Spleen (tissue), 11 donors: ENCODE measurements at regions not wholly inside any gene's neighbourhood (a gene's known extent, or its start where the extent isn't known, plus 50 kb on each side); places are given as distances from the start of the nearest gene placed in this dataset.

ENCODE experiments used
- DNase-seq: peaks from one replicate; pipeline ENCODE4 v3.0.0-alpha.2; 2020
- H3K27ac ChIP-seq, 8 donors: fragments of 200-600 bp; sonication (generic) in 7 of 8; 1 replicate in 4 of 8; 2 replicates in 4 of 8; pipeline versions ENCODE4 v1.5.0 to v1.8.0; 2016 to 2021; ENCODE audit warnings: inconsistent platforms in 4 of 8, mild to moderate bottlenecking in 4 of 8, moderate library complexity in 1 of 8
- H3K27me3 ChIP-seq, 7 donors: fragments of 200-600 bp; sonication (generic) in 6 of 7; replicated peaks in 1 of 7; 1 replicate in 4 of 7; 2 replicates in 3 of 7; pipeline versions ENCODE4 v1.5.0 to v1.8.0; 2016 to 2021; ENCODE audit warnings: inconsistent platforms in 3 of 7, mild to moderate bottlenecking in 1 of 7
- H3K36me3 ChIP-seq, 6 donors: fragments of 200-600 bp; sonication (generic) in 5 of 6; 1 replicate in 4 of 6; 2 replicates in 2 of 6; pipeline versions ENCODE4 v1.5.0 to v1.8.0; 2016 to 2021; ENCODE audit warnings: inconsistent platforms in 2 of 6
- H3K4me1 ChIP-seq, 6 donors: fragments of 200-600 bp; sonication (generic) in 5 of 6; 1 replicate in 3 of 6; 2 replicates in 3 of 6; pipeline versions ENCODE4 v1.5.0 to v1.8.0; 2016 to 2021; ENCODE audit warnings: inconsistent platforms in 3 of 6
- H3K4me3 ChIP-seq, 8 donors: fragments of 200-600 bp; sonication (generic) in 7 of 8; 1 replicate in 4 of 8; 2 replicates in 4 of 8; pipeline versions ENCODE4 v1.5.0 to v1.8.0; 2016 to 2021; ENCODE audit warnings: inconsistent platforms in 4 of 8, mild to moderate bottlenecking in 4 of 8, moderate library complexity in 2 of 8
- H3K9me3 ChIP-seq, 8 donors: fragments of 200-600 bp; sonication (generic) in 7 of 8; 1 replicate in 4 of 8; 2 replicates in 4 of 8; pipeline versions ENCODE4 v1.5.0 to v1.8.0; 2016 to 2021; ENCODE audit warnings: inconsistent platforms in 4 of 8
- POLR2A ChIP-seq, 3 donors: fragments of 450-650 bp; IDR thresholded peaks; one replicate each; pipeline ENCODE4 v1.5.1; 2017; ENCODE audit warnings: antibody characterized with exemption in 3 of 3, mild to moderate bottlenecking in 1 of 3
- POLR2AphosphoS5 ChIP-seq, 3 donors: sonication (generic); formaldehyde crosslinking; IDR thresholded peaks; one replicate each; pipeline ENCODE4 v1.5.1; 2017; ENCODE audit warnings: antibody characterized with exemption in 3 of 3
- WGBS, 5 donors: extraction: QIAGEN DNeasy Blood & Tissue Kit in 3 of 5; methylation state at CpG; one replicate each; pipeline versions ENCODE4 v1.1.5 to v1.1.7; 2013 to 2018; 5-methylcytosine and 5-hydroxymethylcytosine counted together
- intact Hi-C: fragments of 100-400 bp; cut with DNase I; formaldehyde crosslinking; loops from one replicate; pipeline ENCODE4 v1.15.0; 2023; ENCODE audit warnings: low total_unique reads
- TF ChIP-seq, protein P1 (sequence below), 11 experiments: fragments of 200-600 bp in 7 of 11; fragments of 450-650 bp in 4 of 11; sonication (generic) in 4 of 11; IDR thresholded peaks in 8 of 11; conservative IDR thresholded peaks in 3 of 11; 1 replicate in 7 of 11; 2 replicates in 4 of 11; pipeline versions ENCODE4 v1.4.0 to v1.8.0; 2016 to 2021; ENCODE audit warnings: antibody characterized with exemption in 11 of 11, inconsistent platforms in 4 of 11, mild to moderate bottlenecking in 1 of 11
- donor health status: healthy with polysubstance abuse.
- donor health status: DM: no; HTN: no; CAD: no; lungs with moderate emphysema.
- donor health status: DM: no; HTN: no; CAD: no.
- donor health status: Bipolar disorder and iron deficiency.
- donor health status: healthy.
- donor health status: DM: no; HTN: no; CAD: no.
- donor health status: DM: yes; HTN: yes; CAD: no.

DNA sequence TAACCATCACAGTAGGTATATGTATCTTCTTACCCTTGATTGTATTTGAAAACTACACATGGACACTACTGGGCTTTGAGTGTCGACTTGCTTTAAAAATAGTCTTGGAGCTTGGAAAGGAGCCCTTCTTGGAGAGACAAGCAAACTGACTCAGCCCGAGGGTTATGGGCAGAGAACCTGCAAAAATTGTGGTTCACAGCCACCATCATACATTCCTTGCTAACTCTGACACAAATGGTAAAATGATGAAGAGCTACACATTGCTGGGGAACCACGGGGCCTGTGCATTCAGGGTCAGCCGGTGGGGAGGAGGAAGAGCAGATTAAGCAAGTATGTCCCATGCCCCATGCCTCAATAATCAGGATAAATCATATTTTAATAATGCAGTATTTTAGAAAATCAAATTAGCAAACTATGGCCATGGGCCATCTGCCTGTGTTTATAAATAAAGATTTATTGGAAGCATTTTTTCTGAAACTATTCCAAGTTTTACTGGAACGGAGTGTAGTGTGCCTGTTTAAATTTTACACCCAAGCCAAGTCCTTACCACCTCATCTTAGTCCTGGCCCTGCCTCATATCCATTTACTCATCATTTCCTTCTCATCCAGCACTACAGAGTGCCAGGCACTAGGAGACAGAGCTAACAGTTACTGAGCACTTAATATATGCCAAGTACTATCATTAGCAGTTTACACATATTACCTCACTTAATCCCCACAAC is 195.7 kb downstream of the PALM2AKAP2 start:
- intact Hi-C loops: no loop called here

DNA sequence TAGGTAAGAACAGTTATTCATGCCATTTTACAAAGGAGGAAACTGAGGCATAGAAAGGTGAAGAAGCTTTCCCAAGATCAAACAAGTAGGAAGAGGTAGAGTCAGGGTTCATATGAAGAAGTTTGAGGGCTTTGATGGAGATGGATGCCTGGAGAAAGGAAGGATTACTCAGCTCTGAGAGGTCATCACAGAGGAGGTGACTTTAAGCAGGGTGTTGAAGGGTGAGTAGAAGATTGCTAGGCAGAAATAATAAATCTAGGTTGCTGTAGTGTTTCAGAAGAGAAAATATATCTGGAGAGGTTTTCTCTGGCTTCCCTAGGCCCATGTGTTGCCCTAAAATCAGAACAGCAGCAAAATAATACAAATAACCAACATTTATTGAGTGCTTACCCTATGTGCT is 196.3 kb downstream of the PALM2AKAP2 start:
- no peaks in the 10 kb centered on the region for H3K9me3 ChIP-seq
- no peaks in the 10 kb centered on the region for H3K36me3 ChIP-seq
- peak overlapping the region in 1 of 8 donors; percentile 3 for H3K27ac ChIP-seq
- H3K4me1 ChIP-seq: peaks cover 20 to 63% (median 41%) of the 10 kb centered on the region in 6 donors
- H3K27me3 ChIP-seq: no peaks in the 10 kb centered on the region
- intact Hi-C loops: no loop called here
- TF ChIP-seq, protein P1, sequence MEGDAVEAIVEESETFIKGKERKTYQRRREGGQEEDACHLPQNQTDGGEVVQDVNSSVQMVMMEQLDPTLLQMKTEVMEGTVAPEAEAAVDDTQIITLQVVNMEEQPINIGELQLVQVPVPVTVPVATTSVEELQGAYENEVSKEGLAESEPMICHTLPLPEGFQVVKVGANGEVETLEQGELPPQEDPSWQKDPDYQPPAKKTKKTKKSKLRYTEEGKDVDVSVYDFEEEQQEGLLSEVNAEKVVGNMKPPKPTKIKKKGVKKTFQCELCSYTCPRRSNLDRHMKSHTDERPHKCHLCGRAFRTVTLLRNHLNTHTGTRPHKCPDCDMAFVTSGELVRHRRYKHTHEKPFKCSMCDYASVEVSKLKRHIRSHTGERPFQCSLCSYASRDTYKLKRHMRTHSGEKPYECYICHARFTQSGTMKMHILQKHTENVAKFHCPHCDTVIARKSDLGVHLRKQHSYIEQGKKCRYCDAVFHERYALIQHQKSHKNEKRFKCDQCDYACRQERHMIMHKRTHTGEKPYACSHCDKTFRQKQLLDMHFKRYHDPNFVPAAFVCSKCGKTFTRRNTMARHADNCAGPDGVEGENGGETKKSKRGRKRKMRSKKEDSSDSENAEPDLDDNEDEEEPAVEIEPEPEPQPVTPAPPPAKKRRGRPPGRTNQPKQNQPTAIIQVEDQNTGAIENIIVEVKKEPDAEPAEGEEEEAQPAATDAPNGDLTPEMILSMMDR (IDR thresholded peaks at IDR 0.05 in 8 of 11, conservative IDR thresholded peaks at IDR 0.05 in 3 of 11): no peak
- TF ChIP-seq POLR2AphosphoS5 (IDR thresholded peaks at IDR 0.05): no peak
- TF ChIP-seq POLR2A (IDR thresholded peaks at IDR 0.05): no peak
- no peak for DNase-seq
- no peak overlapping the region for H3K4me3 ChIP-seq

More for the DNA sequence above, 195.7 kb downstream of the PALM2AKAP2 start:
- DNase-seq: no peak
- 86 to 93% (median 92%) methylated on average over 5 of the region's 5 CpGs for WGBS, 5 donors
- no peaks in the 10 kb centered on the region for H3K27me3 ChIP-seq
- TF ChIP-seq, protein P1 (IDR thresholded peaks at IDR 0.05 in 8 of 11, conservative IDR thresholded peaks at IDR 0.05 in 3 of 11): no peak
- TF ChIP-seq POLR2A (IDR thresholded peaks at IDR 0.05): no peak
- no peak for TF ChIP-seq POLR2AphosphoS5 (IDR thresholded peaks at IDR 0.05)
- H3K9me3 ChIP-seq: no peaks in the 10 kb centered on the region
- H3K36me3 ChIP-seq: no peaks in the 10 kb centered on the region
- H3K27ac ChIP-seq: peak overlapping the region in 5 of 8 donors; percentile 15 to 88 (median 81)
- H3K4me1 ChIP-seq: peaks cover 20 to 68% (median 45%) of the 10 kb centered on the region in 6 donors
- H3K4me3 ChIP-seq: no peak overlapping the region

DNA sequence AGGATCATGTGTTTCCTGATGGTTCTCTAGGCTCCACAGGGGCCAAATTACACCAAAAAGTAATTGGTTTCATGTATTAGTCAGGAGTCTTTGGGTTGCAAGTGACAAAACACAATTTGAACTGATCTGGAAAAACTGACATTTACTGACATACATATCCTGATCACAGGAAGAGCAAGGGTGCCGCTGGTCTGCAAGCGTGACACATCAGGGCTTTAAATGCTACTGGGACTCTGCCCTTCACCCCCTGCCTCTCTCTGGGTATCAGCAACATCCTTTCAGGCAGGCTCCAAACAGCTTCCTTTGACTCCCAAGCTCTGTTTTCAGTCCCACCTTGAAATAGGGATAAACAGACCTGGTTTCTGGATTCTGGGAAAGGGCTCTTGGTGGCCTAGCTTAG is 197.5 kb downstream of the PALM2AKAP2 start:
- Histone ChIP-seq H3K4me1 (peaks cover 20 to 51% (median 29%) of the 10 kb centered on the region in 6 donors), H3K27me3 (no peaks in the 10 kb centered on the region), H3K36me3 (no peaks in the 10 kb centered on the region), H3K4me3 (no peak overlapping the region), H3K27ac (no peak overlapping the region), H3K9me3 (peaks cover 0 to 4% (median 0%) of the 10 kb centered on the region in 8 donors)
- 63 to 82% (median 78%) methylated on average over 2 of the region's 2 CpGs for WGBS, 5 donors
- intact Hi-C loops: no loop called here
- TF ChIP-seq POLR2AphosphoS5 (IDR thresholded peaks at IDR 0.05) (no peak), POLR2A (IDR thresholded peaks at IDR 0.05) (no peak)
- TF ChIP-seq, protein P1 (IDR thresholded peaks at IDR 0.05 in 8 of 11, conservative IDR thresholded peaks at IDR 0.05 in 3 of 11): no peak
- DNase-seq: no peak

DNA sequence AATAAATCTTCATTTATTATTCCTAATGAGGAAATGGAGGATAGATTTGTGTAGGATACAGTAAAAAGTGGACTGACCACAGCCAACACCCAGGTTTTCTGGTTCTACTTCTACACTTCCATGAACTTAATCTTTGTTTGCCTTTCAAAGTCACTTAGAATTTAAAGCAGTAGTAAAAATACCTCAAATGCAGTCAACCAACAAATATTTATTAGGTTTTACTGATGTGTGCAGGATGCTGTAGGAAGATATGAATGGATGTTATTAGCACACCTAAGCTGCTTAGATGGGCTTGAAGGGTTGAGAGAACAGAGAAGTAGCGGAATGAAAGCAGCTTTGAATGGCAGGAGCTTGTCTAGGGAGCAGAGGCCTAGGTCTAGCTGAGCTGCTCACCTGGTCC is 201.1 kb downstream of the PALM2AKAP2 start:
- DNase-seq: no peak
- H3K9me3 ChIP-seq: peaks cover 0 to 4% (median 0%) of the 10 kb centered on the region in 8 donors
- no peak overlapping the region for H3K4me3 ChIP-seq
- H3K4me1 ChIP-seq: peaks cover 0 to 17% (median 3%) of the 10 kb centered on the region in 6 donors
- TF ChIP-seq POLR2A (IDR thresholded peaks at IDR 0.05) (no peak), POLR2AphosphoS5 (IDR thresholded peaks at IDR 0.05) (no peak)
- TF ChIP-seq, protein P1 (IDR thresholded peaks at IDR 0.05 in 8 of 11, conservative IDR thresholded peaks at IDR 0.05 in 3 of 11): no peak
- no peaks in the 10 kb centered on the region for H3K27me3 ChIP-seq
- intact Hi-C loops: no loop called here
- 42 to 100% (median 47%) methylated on average over 1 of the region's 1 CpG for WGBS, 5 donors
- no peak overlapping the region for H3K27ac ChIP-seq
- no peaks in the 10 kb centered on the region for H3K36me3 ChIP-seq
